SU-DHL-6 (cell line): ENCODE measurements at regions not wholly inside any gene's neighbourhood (a gene's known extent, or its start where the extent isn't known, plus 50 kb on each side); places are given as distances from the start of the nearest gene placed in this dataset.

ENCODE experiments used
- H2AFZ ChIP-seq: fragments of 200-600 bp; sonication (generic); 2 replicates; pipeline ENCODE4 v1.6.1; 2014; ENCODE audit warnings: low read depth, mild to moderate bottlenecking, moderate library complexity, mixed read lengths, antibody characterized with exemption, low read length; ENCODE audit not compliant: severe bottlenecking
- H3F3A ChIP-seq: fragments of 200-600 bp; shearing (Covaris generic); 2 replicates; pipeline ENCODE4 v1.6.0; 2016; ENCODE audit warnings: antibody characterized with exemption, mild to moderate bottlenecking; ENCODE audit not compliant: insufficient read depth
- H3K27ac ChIP-seq: fragments of 200-600 bp; sonication (generic); 2 replicates; pipeline ENCODE4 v1.5.1; 2016; ENCODE audit warnings: low read depth, mild to moderate bottlenecking, low read length, moderate library complexity, mixed read lengths
- H3K27me3 ChIP-seq: fragments of 200-600 bp; sonication (generic), shearing (Covaris generic); 2 replicates; pipeline ENCODE4 v1.6.0; 2014; ENCODE audit warnings: mild to moderate bottlenecking, low read length
- H3K36me3 ChIP-seq: fragments of 200-600 bp; sonication (generic); 2 replicates; pipeline ENCODE4 v1.6.1; 2014; ENCODE audit warnings: mild to moderate bottlenecking, low read length, mixed read lengths
- H3K4me2 ChIP-seq: fragments of 300-600, 200-600 bp; shearing (Covaris generic), sonication (generic); 2 replicates; pipeline ENCODE4 v1.6.0; 2014; ENCODE audit warnings: low read length, low read depth, mild to moderate bottlenecking; ENCODE audit not compliant: poor library complexity, severe bottlenecking
- H3K4me3 ChIP-seq: fragments of 200-600 bp; sonication (generic); 2 replicates; pipeline ENCODE4 v1.5.1; 2014; ENCODE audit warnings: antibody characterized with exemption, low read length, mild to moderate bottlenecking, mixed read lengths; ENCODE audit not compliant: insufficient read depth, poor library complexity, severe bottlenecking
- H3K79me2 ChIP-seq: fragments of 200-600 bp; sonication (generic); 2 replicates; pipeline ENCODE4 v1.6.1; 2014; ENCODE audit warnings: mild to moderate bottlenecking, low read length, moderate library complexity; ENCODE audit not compliant: insufficient read depth
- H3K9ac ChIP-seq: fragments of 200-600 bp; sonication (generic); 2 replicates; pipeline ENCODE4 v1.7.0; 2014; ENCODE audit warnings: mild to moderate bottlenecking, low read length
- H3K9me2 ChIP-seq: fragments of 200-600 bp; sonication (generic); replicated peaks from 2 replicates; pipeline ENCODE4 v1.6.1; 2014; ENCODE audit warnings: low read length; ENCODE audit not compliant: insufficient read depth
- H3K9me3 ChIP-seq: fragments of 200-600 bp; sonication (generic); 2 replicates; pipeline ENCODE4 v1.6.1; 2014; ENCODE audit warnings: low read length, mixed read lengths; ENCODE audit not compliant: insufficient read depth
- H4K20me1 ChIP-seq: fragments of 200-600 bp; sonication (generic); 2 replicates; pipeline ENCODE4 v1.6.1; 2014; ENCODE audit warnings: low read depth, mild to moderate bottlenecking, antibody characterized with exemption, low read length, moderate library complexity, mixed read lengths
- CTCF ChIP-seq: fragments of 200-600 bp; sonication (generic); IDR thresholded peaks from one replicate; pipeline ENCODE4 v1.5.1; 2017; ENCODE audit warnings: antibody characterized with exemption, mild to moderate bottlenecking, low read length, moderate library complexity; ENCODE audit not compliant: insufficient read depth, poor library complexity, severe bottlenecking
- EZH2phosphoT487 ChIP-seq: fragments of 200-600 bp; sonication (generic), shearing (Covaris generic); conservative IDR thresholded peaks from 2 replicates; pipeline ENCODE4 v1.6.1; 2018; ENCODE audit warnings: mild to moderate bottlenecking, antibody characterized with exemption, low read length, moderate library complexity, mixed read lengths

GRCh38 chr6:15839969-15840541 is 177.2 kb upstream of the DTNBP1 start:
- no peak overlapping the region for H2AFZ ChIP-seq
- TF ChIP-seq CTCF (no peak), EZH2phosphoT487 (no peak)

GRCh38 chr6:15837205-15837604 is 174.4 kb upstream of the DTNBP1 start:
- Histone ChIP-seq H3K27me3 (no peaks in the 10 kb centered on the region), H3K36me3 (no peaks in the 10 kb centered on the region), H4K20me1 (no peaks in the 10 kb centered on the region), H3K4me2 (no peak overlapping the region), H3K4me3 (no peak overlapping the region), H3K9me3 (no peaks in the 10 kb centered on the region), H3K79me2 (no peaks in the 10 kb centered on the region), H3K27ac (no peak overlapping the region), H3K9ac (no peak overlapping the region), H3K9me2 (no peaks in the 10 kb centered on the region), H2AFZ (no peak overlapping the region), H3F3A (no peaks in the 10 kb centered on the region)
- no peak for TF ChIP-seq CTCF
- no peak for TF ChIP-seq EZH2phosphoT487

More at GRCh38 chr6:15839969-15840541, 177.2 kb upstream of the DTNBP1 start:
- Histone ChIP-seq H3K9me3 (no peaks in the 10 kb centered on the region), H3K4me2 (no peak overlapping the region), H3K27me3 (no peaks in the 10 kb centered on the region), H3K79me2 (no peaks in the 10 kb centered on the region), H3K27ac (no peak overlapping the region), H4K20me1 (no peaks in the 10 kb centered on the region), H3F3A (no peaks in the 10 kb centered on the region), H3K9me2 (no peaks in the 10 kb centered on the region), H3K4me3 (no peak overlapping the region), H3K9ac (no peak overlapping the region), H3K36me3 (no peaks in the 10 kb centered on the region)

- no peak for TF ChIP-seq EZH2phosphoT487
- no peak for TF ChIP-seq CTCF
- H3K4me2 ChIP-seq, result no peak overlapping the region
- H3K79me2 ChIP-seq, result no peaks in the 10 kb centered on the region
Observed at GRCh38 chr6:15832841-15833240, 170.0 kb upstream of the DTNBP1 start.

More at GRCh38 chr6:15832841-15833240, 170.0 kb upstream of the DTNBP1 start:
- H3K27me3 ChIP-seq, result no peaks in the 10 kb centered on the region
- no peak overlapping the region for H3K27ac ChIP-seq
- H3K9me2 ChIP-seq, result no peaks in the 10 kb centered on the region
- H3K9ac ChIP-seq, result no peak overlapping the region
- no peak overlapping the region for H2AFZ ChIP-seq
- no peaks in the 10 kb centered on the region for H3F3A ChIP-seq
- no peaks in the 10 kb centered on the region for H3K9me3 ChIP-seq
- H3K36me3 ChIP-seq, result no peaks in the 10 kb centered on the region
- H4K20me1 ChIP-seq, result no peaks in the 10 kb centered on the region
- H3K4me3 ChIP-seq, result no peak overlapping the region
